OCI-LY7 (cell line): ENCODE measurements at regions not wholly inside any gene's neighbourhood (a gene's known extent, or its start where the extent isn't known, plus 50 kb on each side); places are given as distances from the start of the nearest gene placed in this dataset.

Source experiments
- CTCF ChIP-seq: fragments of 200-600 bp; sonication (generic); conservative IDR thresholded peaks from 2 replicates; pipeline ENCODE4 v1.5.1; 2014; ENCODE audit warnings: mild to moderate bottlenecking, antibody characterized with exemption, low read length, moderate library complexity, mixed read lengths
- EZH2phosphoT487 ChIP-seq: fragments of 200-600 bp; sonication (generic); IDR thresholded peaks from 2 replicates; pipeline ENCODE4 v1.6.1; 2018; ENCODE audit warnings: low read depth, borderline replicate concordance, mild to moderate bottlenecking, mixed run types, antibody characterized with exemption, low read length, moderate library complexity, mixed read lengths

GRCh38 chr13:109326601-109327000 is 459.8 kb downstream of the IRS2 start:
- TF ChIP-seq CTCF (no peak), EZH2phosphoT487 (no peak)
